IMR-90 (cell line): ENCODE measurements at regions not wholly inside any gene's neighbourhood (a gene's known extent, or its start where the extent isn't known, plus 50 kb on each side); places are given as distances from the start of the nearest gene placed in this dataset.

Source experiments
- ATAC-seq: fragments of 200-7000 bp; cut with Tn5 transposase; 2 replicates; pipeline ENCODE4 v1.9.1; 2020; ENCODE audit warnings: low read depth, mild to moderate bottlenecking, moderate library complexity
- BruUV-seq: library from RNA; stranded (reverse); fragments of 400-500 nt; replicated peaks from 2 replicates; lab custom pipeline; 2021; lab: Mats Ljungman, UMichigan
- CTCF ChIA-PET: fragments of 300-600 bp; formaldehyde crosslinking; extraction: SDS; loops from one replicate; lab custom pipeline; 2021; ENCODE audit warnings: antibody characterized with exemption; lab: Yijun Ruan, JAX
- POLR2A ChIA-PET: fragments of 300-600 bp; sonication (Branson Sonifier 250); formaldehyde crosslinking; loops from one replicate; lab custom pipeline; 2022; ENCODE audit warnings: antibody characterized with exemption; ENCODE audit not compliant: unreplicated experiment; lab: Charles Lee
- DNase-seq: peaks from one replicate; pipeline ENCODE4 v3.0.0; 2013
- H2AFZ ChIP-seq: replicated peaks from 2 replicates; pipeline ENCODE3; 2013; ENCODE audit warnings: low read length, mild to moderate bottlenecking; ENCODE audit not compliant: poor library complexity
- H2AK5ac ChIP-seq: 2 replicates; pipeline ENCODE4 v1.6.1; 2013; ENCODE audit warnings: low read depth, low read length, inconsistent platforms
- H2AK9ac ChIP-seq: replicated peaks from 2 replicates; pipeline ENCODE3; 2013; ENCODE audit warnings: mild to moderate bottlenecking, low read depth, low read length, moderate library complexity; ENCODE audit not compliant: poor library complexity
- H2BK120ac ChIP-seq: 2 replicates; pipeline ENCODE4 v1.6.1; 2013; ENCODE audit warnings: low read depth, low read length, inconsistent platforms
- H2BK15ac ChIP-seq: 3 replicates; pipeline ENCODE4 v1.6.1; 2013; ENCODE audit warnings: low read depth, low read length, inconsistent platforms
- H2BK20ac ChIP-seq: 2 replicates; pipeline ENCODE4 v1.6.1; 2013; ENCODE audit warnings: low read depth, mild to moderate bottlenecking, inconsistent platforms, low read length, moderate library complexity
- H2BK5ac ChIP-seq: 2 replicates; pipeline ENCODE4 v1.6.1; 2013; ENCODE audit warnings: mild to moderate bottlenecking, low read depth, low read length, inconsistent platforms; ENCODE audit not compliant: poor library complexity, severe bottlenecking
- H3K14ac ChIP-seq: replicated peaks from 2 replicates; pipeline ENCODE4 v1.6.1; 2013; ENCODE audit warnings: low read depth, low read length, inconsistent platforms
- H3K18ac ChIP-seq: 2 replicates; pipeline ENCODE4 v1.6.1; 2013; ENCODE audit warnings: low read depth, low read length, control low read depth
- H3K23ac ChIP-seq: 2 replicates; pipeline ENCODE4 v1.6.1; 2013; ENCODE audit warnings: low read depth, low read length, inconsistent platforms
- H3K27ac ChIP-seq: 2 replicates; pipeline ENCODE4 v1.5.1; 2013; ENCODE audit warnings: mild to moderate bottlenecking, control low read depth, low read length; ENCODE audit not compliant: insufficient read depth
- H3K27me3 ChIP-seq: 2 replicates; pipeline ENCODE4 v1.6.1; 2013; ENCODE audit warnings: low read length; ENCODE audit not compliant: control insufficient read depth, insufficient read depth
- H3K36me3 ChIP-seq: 2 replicates; pipeline ENCODE4 v1.6.1; 2013; ENCODE audit warnings: low read length, mixed read lengths; ENCODE audit not compliant: control insufficient read depth, insufficient read depth
- H3K4ac ChIP-seq: 2 replicates; pipeline ENCODE4 v1.6.1; 2013; ENCODE audit warnings: low read depth, low read length, inconsistent platforms
- H3K4me1 ChIP-seq: 2 replicates; pipeline ENCODE4 v1.6.1; 2013; ENCODE audit warnings: low read length, mixed read lengths; ENCODE audit not compliant: control insufficient read depth, insufficient read depth
- H3K4me2 ChIP-seq: 2 replicates; pipeline ENCODE4 v1.6.1; 2013; ENCODE audit warnings: low read depth, mild to moderate bottlenecking, control low read depth, low read length, moderate library complexity
- H3K4me3 ChIP-seq: 2 replicates; pipeline ENCODE4 v1.5.1; 2013; ENCODE audit warnings: low read depth, mild to moderate bottlenecking, control low read depth, low read length, moderate library complexity; ENCODE audit not compliant: insufficient read depth
- H3K56ac ChIP-seq: 2 replicates; pipeline ENCODE4 v1.6.1; 2013; ENCODE audit warnings: low read length, inconsistent platforms; ENCODE audit not compliant: insufficient read depth; ENCODE audit errors: extremely low read depth
- H3K79me1 ChIP-seq, 2 experiments: 2 replicates each; pipeline ENCODE4 v1.6.1; 2013; ENCODE audit warnings: low read length in 2 of 2, inconsistent platforms in 1 of 2, low read depth in 1 of 2
- H3K9ac ChIP-seq: 2 replicates; pipeline ENCODE4 v1.6.1; 2013; ENCODE audit warnings: low read depth, low read length, control low read depth
- H3K9me1 ChIP-seq: 2 replicates; pipeline ENCODE4 v1.6.1; 2013; ENCODE audit warnings: low read length, inconsistent platforms; ENCODE audit not compliant: insufficient read depth
- H3K9me3 ChIP-seq: 2 replicates; pipeline ENCODE4 v1.6.1; 2013; ENCODE audit warnings: low read length; ENCODE audit not compliant: control insufficient read depth, insufficient read depth
- H4K20me1 ChIP-seq: 2 replicates; pipeline ENCODE4 v1.6.1; 2013; ENCODE audit warnings: low read length, inconsistent platforms; ENCODE audit not compliant: insufficient read depth
- H4K5ac ChIP-seq: 2 replicates; pipeline ENCODE4 v1.6.1; 2013; ENCODE audit warnings: mild to moderate bottlenecking, low read depth, low read length, control low read depth
- H4K8ac ChIP-seq, 2 experiments: 2 replicates each; pipeline ENCODE4 v1.6.1; 2013; ENCODE audit warnings: low read depth in 2 of 2, low read length in 2 of 2, control low read depth in 1 of 2, inconsistent platforms in 1 of 2
- H4K91ac ChIP-seq: 2 replicates; pipeline ENCODE4 v1.6.1; 2013; ENCODE audit warnings: low read depth, low read length, inconsistent platforms; ENCODE audit not compliant: insufficient read depth
- BHLHE40 ChIP-seq: fragments of 150-350 bp; IDR thresholded peaks from 2 replicates; pipeline ENCODE4 v1.6.1; 2016; ENCODE audit warnings: mild to moderate bottlenecking, low read depth, low read length
- CEBPB ChIP-seq: IDR thresholded peaks from 2 replicates; pipeline ENCODE4 v1.6.1; 2012; ENCODE audit warnings: low read depth, low read length, improper control_type of control experiment
- FOS ChIP-seq: fragments of 150-350 bp; IDR thresholded peaks from 2 replicates; pipeline ENCODE4 v1.6.1; 2016; ENCODE audit warnings: low read depth, low read length
- MXI1 ChIP-seq: IDR thresholded peaks from 2 replicates; pipeline ENCODE4 v1.6.1; 2012; ENCODE audit warnings: low read depth, mild to moderate bottlenecking, low read length, moderate library complexity, borderline replicate concordance
- NFE2L2 ChIP-seq: fragments of 150-350 bp; IDR thresholded peaks from 2 replicates; pipeline ENCODE4 v1.6.1; 2016; ENCODE audit warnings: low read depth, mild to moderate bottlenecking, low read length
- RAD21 ChIP-seq: IDR thresholded peaks from 2 replicates; pipeline ENCODE4 v1.6.1; 2012; ENCODE audit warnings: low read length, improper control_type of control experiment
- RCOR1 ChIP-seq: IDR thresholded peaks from 2 replicates; pipeline ENCODE4 v1.6.1; 2012; ENCODE audit warnings: mild to moderate bottlenecking, low read length, improper control_type of control experiment; ENCODE audit not compliant: insufficient replicate concordance
- WGBS, 2 experiments: methylation state at CpG; one replicate each; pipeline versions ENCODE4 v1.1.5 to v1.1.7; 2013; ENCODE audit warnings: missing lambda C conversion rate in 2 of 2; ENCODE audit not compliant: insufficient read length in 1 of 2; ENCODE audit errors: extremely low coverage in 2 of 2; 5-methylcytosine and 5-hydroxymethylcytosine counted together
- dilution Hi-C: fragments of 300-500 bp; cut with HindIII; formaldehyde crosslinking; loops from one replicate; pipeline ENCODE4 v1.14.3; 2018; ENCODE audit warnings: low sequenced_read_pairs; ENCODE audit not compliant: unreplicated experiment
- in situ Hi-C: fragments of 300-500 bp; cut with MboI; formaldehyde crosslinking; loops from 3 replicates; pipeline ENCODE4 v1.14.3; 2019; ENCODE audit warnings: low sequenced_read_pairs, inconsistent platforms, mixed read lengths
- intact Hi-C: fragments of 100-400 bp; cut with micrococcal nuclease; formaldehyde crosslinking; loops from 2 replicates; pipeline ENCODE4 v1.10.0; 2022
- TF ChIP-seq, protein P1 (sequence below): conservative IDR thresholded peaks from 2 replicates; pipeline ENCODE4 v1.5.1; 2012; ENCODE audit warnings: mild to moderate bottlenecking, low read depth, low read length, improper control_type of control experiment

DNA sequence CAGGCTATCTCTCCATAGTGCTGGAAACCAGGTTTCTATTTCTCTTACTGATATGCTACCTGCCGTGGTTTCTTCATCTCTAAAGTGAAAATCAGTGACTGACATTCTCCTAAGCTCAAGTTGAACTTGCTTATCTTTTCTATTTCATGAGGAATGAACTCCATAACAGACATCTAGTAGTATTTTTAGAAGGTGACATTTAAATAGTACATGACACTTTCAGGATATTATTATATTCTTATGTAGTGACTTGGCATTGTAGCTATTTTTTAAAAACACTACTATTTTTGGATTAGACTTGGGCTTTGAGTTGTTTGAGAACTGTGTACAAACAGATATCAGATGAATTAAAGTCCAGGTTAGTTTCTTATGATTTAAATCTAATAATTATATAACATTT, 1381.8 kb downstream of the DSC3 start:
- Histone ChIP-seq H2AK9ac (no peak overlapping the region), H3K23ac (no peak overlapping the region), H3K14ac (no peak overlapping the region), H3K9me1 (no peaks in the 10 kb centered on the region), H3K4me3 (no peak overlapping the region), H3K4me2 (no peak overlapping the region), H4K91ac (no peak overlapping the region), H2BK20ac (no peak overlapping the region), H4K5ac (no peak overlapping the region), H3K36me3 (no peaks in the 10 kb centered on the region), H3K4me1 (no peaks in the 10 kb centered on the region), H3K4ac (no peak overlapping the region), H4K8ac (no peak overlapping the region), H2AK5ac (no peak overlapping the region), H3K9ac (no peak overlapping the region), H2BK5ac (no peak overlapping the region), H2BK15ac (no peak overlapping the region), H3K9me3 (no peaks in the 10 kb centered on the region), H3K18ac (no peak overlapping the region), H3K27ac (no peak overlapping the region), H4K20me1 (no peaks in the 10 kb centered on the region), H2AFZ (no peak overlapping the region), H3K79me1 (no peaks in the 10 kb centered on the region), H3K27me3 (no peaks in the 10 kb centered on the region), H2BK120ac (no peak overlapping the region), H3K56ac (no peak overlapping the region)
- intact Hi-C loops = no loop called here
- WGBS, 2 experiments = no CpG with 5 or more reads among the region's 1 CpG
- no TSS peak for BruUV-seq
- ChIA-PET POLR2A (no interaction called here), CTCF (no interaction called here)
- ATAC-seq (no peak), DNase-seq (no peak)
- in situ Hi-C loops = no loop called here
- dilution Hi-C loops = no loop called here
- TF ChIP-seq NFE2L2 = no peak
- TF ChIP-seq RCOR1 = no peak
- TF ChIP-seq, protein P1, sequence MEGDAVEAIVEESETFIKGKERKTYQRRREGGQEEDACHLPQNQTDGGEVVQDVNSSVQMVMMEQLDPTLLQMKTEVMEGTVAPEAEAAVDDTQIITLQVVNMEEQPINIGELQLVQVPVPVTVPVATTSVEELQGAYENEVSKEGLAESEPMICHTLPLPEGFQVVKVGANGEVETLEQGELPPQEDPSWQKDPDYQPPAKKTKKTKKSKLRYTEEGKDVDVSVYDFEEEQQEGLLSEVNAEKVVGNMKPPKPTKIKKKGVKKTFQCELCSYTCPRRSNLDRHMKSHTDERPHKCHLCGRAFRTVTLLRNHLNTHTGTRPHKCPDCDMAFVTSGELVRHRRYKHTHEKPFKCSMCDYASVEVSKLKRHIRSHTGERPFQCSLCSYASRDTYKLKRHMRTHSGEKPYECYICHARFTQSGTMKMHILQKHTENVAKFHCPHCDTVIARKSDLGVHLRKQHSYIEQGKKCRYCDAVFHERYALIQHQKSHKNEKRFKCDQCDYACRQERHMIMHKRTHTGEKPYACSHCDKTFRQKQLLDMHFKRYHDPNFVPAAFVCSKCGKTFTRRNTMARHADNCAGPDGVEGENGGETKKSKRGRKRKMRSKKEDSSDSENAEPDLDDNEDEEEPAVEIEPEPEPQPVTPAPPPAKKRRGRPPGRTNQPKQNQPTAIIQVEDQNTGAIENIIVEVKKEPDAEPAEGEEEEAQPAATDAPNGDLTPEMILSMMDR = no peak
- no peak for TF ChIP-seq FOS
- TF ChIP-seq CEBPB = no peak
- TF ChIP-seq RAD21 = no peak
- TF ChIP-seq BHLHE40 = no peak
- no peak for TF ChIP-seq MXI1
